ENCODE measurements at regions not wholly inside any gene's neighbourhood (a gene's known extent, or its start where the extent isn't known, plus 50 kb on each side); places are given as distances from the start of the nearest gene placed in this dataset.

GRCh38 chr17:72460711-72461110, 339.9 kb downstream of the SOX9 start:
- TF ChIP-seq EZH2 (IDR thresholded peaks at IDR 0.05; ENCODE audit: low read length, unreplicated experiment): no peak
- TF ChIP-seq CTCF (conservative IDR thresholded peaks at IDR 0.05; ENCODE audit: low read depth, low read length): no peak
- no peak for TF ChIP-seq EZH2phosphoT487 (IDR thresholded peaks at IDR 0.05; ENCODE audit: borderline replicate concordance, low read length)

Measured in PC-3 (cell line).